ENCODE measurements at regions not wholly inside any gene's neighbourhood (a gene's known extent, or its start where the extent isn't known, plus 50 kb on each side); places are given as distances from the start of the nearest gene placed in this dataset.
"Not testable (repeated sequence)": the region's sequence is repeated elsewhere in the genome, so short reads cannot be mapped to it uniquely, and the experiment has no call there.

DNA sequence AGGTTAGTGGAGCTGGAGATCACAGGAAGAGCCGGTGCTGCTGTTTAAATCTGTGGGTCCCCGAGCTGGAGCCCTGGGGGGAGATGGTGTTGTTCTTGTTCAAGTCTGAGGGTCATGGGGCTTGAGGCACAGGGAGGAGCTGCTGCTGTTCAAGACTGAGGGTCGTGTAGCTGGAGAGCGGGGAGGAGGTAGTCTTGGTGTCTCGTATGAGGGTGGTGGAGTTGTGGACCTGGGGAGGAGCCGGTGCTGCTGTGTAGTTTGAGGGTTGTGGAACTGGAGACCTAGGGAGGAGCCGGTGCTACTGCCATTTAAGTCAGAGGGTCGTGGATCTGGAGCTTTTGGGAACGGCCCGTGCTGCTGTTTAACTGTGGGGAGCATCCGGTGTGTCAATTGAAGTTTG lies 112.2 kb upstream of the SULF2 start:
- no peak for TF ChIP-seq CTCF (IDR thresholded peaks at IDR 0.05; ENCODE audit: borderline replicate concordance, extremely low read depth, insufficient read depth)
- Histone ChIP-seq H3K4me3 (ENCODE audit: low read length in 3 of 3) (no peak overlapping the region), H3K27ac (ENCODE audit: low read depth in 2 of 2, low read length in 2 of 2) (no peak overlapping the region), H3K9me3 (ENCODE audit: control insufficient read depth in 2 of 3, insufficient read depth in 1 of 3, low read length in 3 of 3) (no peaks in the 10 kb centered on the region), H3K9ac (ENCODE audit: low read length in 3 of 3) (no peak overlapping the region), H3K36me3 (ENCODE audit: control insufficient read depth in 2 of 3, insufficient read depth in 3 of 3, low read length in 3 of 3) (no peaks in the 10 kb centered on the region), H3K27me3 (ENCODE audit: control insufficient read depth, insufficient read depth, low read length) (no peaks in the 10 kb centered on the region), H3K4me1 (ENCODE audit: control insufficient read depth in 2 of 3, insufficient read depth in 2 of 3, low read depth in 1 of 3, low read length in 3 of 3) (no peaks in the 10 kb centered on the region)
- no peak for DNase-seq
- FAIRE-seq: no peak
- intact Hi-C loops (cut with DNase I): loop anchor here (10.0 kb wide), 1 partner anchor 617 kb away; no protein-coding TSS in a partner anchor

GRCh38 chr20:47892681-47893080 lies 107.4 kb upstream of the SULF2 start:
- FAIRE-seq; H3K4me3 ChIP-seq (ENCODE audit: low read length in 3 of 3); H3K36me3 ChIP-seq (ENCODE audit: control insufficient read depth in 2 of 3, insufficient read depth in 3 of 3, low read length in 3 of 3); H3K4me1 ChIP-seq (ENCODE audit: control insufficient read depth in 2 of 3, insufficient read depth in 2 of 3, low read depth in 1 of 3, low read length in 3 of 3); H3K27me3 ChIP-seq (ENCODE audit: control insufficient read depth, insufficient read depth, low read length); DNase-seq; H3K9me3 ChIP-seq (ENCODE audit: control insufficient read depth in 2 of 3, insufficient read depth in 1 of 3, low read length in 3 of 3); H3K27ac ChIP-seq (ENCODE audit: low read depth in 2 of 2, low read length in 2 of 2); H3K9ac ChIP-seq (ENCODE audit: low read length in 3 of 3): not testable (repeated sequence)
- intact Hi-C loops (cut with DNase I): loop anchor here (10.0 kb wide), 1 partner anchor 622 kb away; no protein-coding TSS in a partner anchor

DNA sequence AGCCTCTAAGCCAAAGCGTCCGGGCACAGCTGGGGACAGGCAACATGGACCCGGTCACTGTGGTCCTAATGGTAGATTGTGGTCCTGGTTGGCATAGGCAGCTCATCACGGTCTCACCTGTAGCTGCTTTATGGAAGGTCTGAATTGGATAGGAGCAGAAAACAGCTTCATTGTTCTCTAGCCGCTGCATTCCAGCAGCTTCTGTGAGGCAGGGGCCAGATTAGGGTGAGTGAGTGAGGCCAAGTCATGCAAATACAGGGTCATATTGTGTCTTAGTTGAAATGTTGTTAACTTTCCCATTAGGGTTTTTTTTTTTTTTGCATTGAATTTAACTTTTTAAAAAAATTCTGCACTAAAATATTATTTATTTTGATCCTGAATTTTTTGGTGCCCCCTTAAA lies 105.4 kb upstream of the SULF2 start:
- H3K9ac ChIP-seq (ENCODE audit: low read length in 3 of 3); H3K4me1 ChIP-seq (ENCODE audit: control insufficient read depth in 2 of 3, insufficient read depth in 2 of 3, low read depth in 1 of 3, low read length in 3 of 3); H3K4me3 ChIP-seq (ENCODE audit: low read length in 3 of 3); H3K27ac ChIP-seq (ENCODE audit: low read depth in 2 of 2, low read length in 2 of 2); H3K27me3 ChIP-seq (ENCODE audit: control insufficient read depth, insufficient read depth, low read length); DNase-seq; H3K36me3 ChIP-seq (ENCODE audit: control insufficient read depth in 2 of 3, insufficient read depth in 3 of 3, low read length in 3 of 3); FAIRE-seq; H3K9me3 ChIP-seq (ENCODE audit: control insufficient read depth in 2 of 3, insufficient read depth in 1 of 3, low read length in 3 of 3): not testable (repeated sequence)
- intact Hi-C loops (cut with DNase I): loop anchor here (10.0 kb wide), 1 partner anchor 624 kb away; no protein-coding TSS in a partner anchor

DNA sequence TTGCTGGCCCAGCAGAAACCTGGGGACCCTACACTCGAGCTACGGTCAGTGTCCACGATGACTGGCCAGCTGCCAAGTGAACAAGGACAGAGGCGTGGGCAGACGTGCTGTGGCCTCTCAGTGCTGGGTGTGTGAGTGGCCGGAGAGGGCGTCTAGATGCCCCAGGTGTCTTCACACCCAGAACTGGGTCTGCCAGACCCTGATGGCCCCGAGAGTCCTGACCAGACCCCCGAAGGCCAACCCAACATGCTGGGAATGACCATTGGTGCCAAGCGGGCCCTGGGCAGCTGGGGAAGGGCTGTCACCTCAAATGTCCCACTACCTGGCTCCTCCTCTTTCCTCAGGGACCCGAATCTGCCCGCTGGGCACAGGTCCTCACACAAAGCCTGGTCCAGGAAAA lies 104.5 kb upstream of the SULF2 start:
- not testable (repeated sequence) for H3K36me3 ChIP-seq (ENCODE audit: control insufficient read depth in 2 of 3, insufficient read depth in 3 of 3, low read length in 3 of 3); H3K9me3 ChIP-seq (ENCODE audit: control insufficient read depth in 2 of 3, insufficient read depth in 1 of 3, low read length in 3 of 3); H3K27me3 ChIP-seq (ENCODE audit: control insufficient read depth, insufficient read depth, low read length); DNase-seq; H3K4me1 ChIP-seq (ENCODE audit: control insufficient read depth in 2 of 3, insufficient read depth in 2 of 3, low read depth in 1 of 3, low read length in 3 of 3); H3K9ac ChIP-seq (ENCODE audit: low read length in 3 of 3); H3K27ac ChIP-seq (ENCODE audit: low read depth in 2 of 2, low read length in 2 of 2); FAIRE-seq; H3K4me3 ChIP-seq (ENCODE audit: low read length in 3 of 3)
- intact Hi-C loops (cut with DNase I): loop anchor here (10.0 kb wide), 1 partner anchor 625 kb away; no protein-coding TSS in a partner anchor

GRCh38 chr20:47888351-47888750 lies 103.1 kb upstream of the SULF2 start:
- Histone ChIP-seq H3K4me1 (ENCODE audit: control insufficient read depth in 2 of 3, insufficient read depth in 2 of 3, low read depth in 1 of 3, low read length in 3 of 3) (no peaks in the 10 kb centered on the region), H3K27me3 (ENCODE audit: control insufficient read depth, insufficient read depth, low read length) (no peaks in the 10 kb centered on the region), H3K9ac (ENCODE audit: low read length in 3 of 3) (no peak overlapping the region), H3K4me3 (ENCODE audit: low read length in 3 of 3) (no peak overlapping the region), H3K27ac (ENCODE audit: low read depth in 2 of 2, low read length in 2 of 2) (no peak overlapping the region), H3K9me3 (ENCODE audit: control insufficient read depth in 2 of 3, insufficient read depth in 1 of 3, low read length in 3 of 3) (no peaks in the 10 kb centered on the region), H3K36me3 (ENCODE audit: control insufficient read depth in 2 of 3, insufficient read depth in 3 of 3, low read length in 3 of 3) (no peaks in the 10 kb centered on the region)
- DNase-seq (no peak), FAIRE-seq (no peak)
- intact Hi-C loops (cut with DNase I): no loop called here
- no peak for TF ChIP-seq CTCF (IDR thresholded peaks at IDR 0.05; ENCODE audit: borderline replicate concordance, extremely low read depth, insufficient read depth)
